Spinal cord (tissue), 9 donors: ENCODE measurements at regions not wholly inside any gene's neighbourhood (a gene's known extent, or its start where the extent isn't known, plus 50 kb on each side); places are given as distances from the start of the nearest gene placed in this dataset.
A peak's percentile ranks its signal among the peaks of the same experiment; 100 is the strongest.

Experiments
- DNase-seq, 6 donors: peaks; one replicate each; pipeline versions ENCODE4 v3.0.0 to v3.0.0-alpha.2; 2013 to 2015; ENCODE audit warnings: low spot score in 6 of 6, low read depth in 4 of 6
- H3K27ac ChIP-seq: one replicate; pipeline ENCODE4 v1.5.1; 2013; ENCODE audit warnings: low read depth, low read length, control low read depth
- H3K27me3 ChIP-seq: one replicate; pipeline ENCODE4 v1.6.1; 2013; ENCODE audit warnings: low read length; ENCODE audit not compliant: control insufficient read depth, insufficient read depth
- H3K36me3 ChIP-seq: one replicate; pipeline ENCODE4 v1.6.1; 2013; ENCODE audit warnings: low read length; ENCODE audit not compliant: control insufficient read depth, insufficient read depth
- H3K4me1 ChIP-seq: one replicate; pipeline ENCODE4 v1.6.1; 2013; ENCODE audit warnings: low read length; ENCODE audit not compliant: control insufficient read depth, insufficient read depth
- H3K4me3 ChIP-seq: one replicate; pipeline ENCODE4 v1.5.1; 2013; ENCODE audit warnings: low read depth, low read length, control low read depth
- H3K9me3 ChIP-seq: one replicate; pipeline ENCODE4 v1.6.1; 2013; ENCODE audit warnings: low read length; ENCODE audit not compliant: control insufficient read depth, insufficient read depth
- WGBS: methylation state at CpG from one replicate; pipeline ENCODE4 v1.1.5; 2013; ENCODE audit warnings: missing lambda C conversion rate; ENCODE audit not compliant: insufficient coverage; 5-methylcytosine and 5-hydroxymethylcytosine counted together
- donor health status: healthy.

DNA sequence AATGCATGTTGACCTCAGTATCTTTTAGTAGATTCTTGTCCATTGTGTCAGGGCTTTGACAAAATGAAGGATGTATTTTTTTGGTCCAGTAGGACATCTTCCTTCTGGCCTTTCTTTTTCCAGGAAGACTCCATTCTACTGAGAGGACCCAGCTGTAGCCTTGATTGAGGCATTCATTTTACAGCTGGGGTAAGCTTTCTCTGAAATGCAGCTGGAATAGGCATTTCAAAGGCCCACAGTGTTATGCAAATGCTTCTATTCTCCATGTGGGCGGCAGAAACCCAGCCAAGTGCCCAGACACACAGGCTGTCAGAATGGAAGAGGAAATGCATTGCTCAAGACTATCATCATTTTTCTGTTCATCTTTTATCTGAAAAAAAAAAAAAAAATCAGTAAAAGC is 629.0 kb upstream of the CDH8 start:
- peak in 3 of 6 donors; percentile 14 to 63 (median 49) for DNase-seq
- Histone ChIP-seq H3K27ac (no peak overlapping the region), H3K4me3 (no peak overlapping the region), H3K36me3 (no peaks in the 10 kb centered on the region), H3K27me3 (no peaks in the 10 kb centered on the region), H3K9me3 (no peaks in the 10 kb centered on the region), H3K4me1 (no peaks in the 10 kb centered on the region)
- no CpG with 5 or more reads among the region's 1 CpG for WGBS

DNA sequence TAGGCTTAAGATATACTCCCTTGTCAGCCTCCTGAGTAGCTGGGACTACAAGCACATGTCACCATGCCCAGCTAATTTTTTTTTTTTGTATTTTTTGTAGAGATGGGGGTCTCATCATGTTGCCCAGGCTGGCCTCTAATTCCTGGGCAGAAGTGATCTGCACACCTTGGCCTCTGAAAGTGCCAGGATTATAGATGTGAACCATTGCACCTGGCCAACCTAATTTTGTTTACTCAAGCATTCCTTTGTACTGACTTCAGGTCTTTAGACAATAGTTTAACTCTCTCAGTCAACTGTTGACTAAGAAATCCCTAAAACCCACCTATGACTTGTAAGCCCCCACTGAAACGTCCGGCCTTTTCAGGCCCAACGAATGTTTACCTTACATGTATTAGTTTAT is 628.3 kb upstream of the CDH8 start:
- no CpG with 5 or more reads among the region's 3 CpGs for WGBS

DNA sequence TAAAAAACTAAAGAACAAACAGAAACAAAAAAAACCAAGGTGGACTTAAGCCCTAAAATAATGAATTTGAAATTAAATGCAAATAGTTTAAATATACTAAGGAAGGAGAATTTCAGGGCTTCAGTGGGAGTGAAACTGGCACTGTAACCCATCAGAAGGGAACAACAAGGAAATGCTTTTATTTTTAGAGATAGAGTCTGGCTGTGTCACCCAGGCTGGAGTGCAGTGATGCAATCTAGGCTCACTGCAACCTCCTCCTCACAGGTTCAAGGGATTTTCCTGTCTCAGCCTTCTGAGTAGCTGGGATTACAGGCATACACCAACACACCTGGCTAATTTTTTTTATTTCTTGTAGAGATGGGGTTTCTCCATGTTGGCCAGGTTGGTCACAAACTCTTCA is 625.2 kb upstream of the CDH8 start:
- no peak for DNase-seq
- H3K36me3 ChIP-seq = no peaks in the 10 kb centered on the region
- no peaks in the 10 kb centered on the region for H3K27me3 ChIP-seq
- H3K4me1 ChIP-seq = no peaks in the 10 kb centered on the region
- H3K27ac ChIP-seq = no peak overlapping the region
- H3K4me3 ChIP-seq = no peak overlapping the region
- H3K9me3 ChIP-seq = no peaks in the 10 kb centered on the region

More for the DNA sequence above, 628.3 kb upstream of the CDH8 start:
- no peaks in the 10 kb centered on the region for H3K36me3 ChIP-seq
- H3K4me1 ChIP-seq = no peaks in the 10 kb centered on the region
- no peak for DNase-seq
- no peak overlapping the region for H3K4me3 ChIP-seq
- no peaks in the 10 kb centered on the region for H3K27me3 ChIP-seq
- no peak overlapping the region for H3K27ac ChIP-seq
- H3K9me3 ChIP-seq = no peaks in the 10 kb centered on the region

DNA sequence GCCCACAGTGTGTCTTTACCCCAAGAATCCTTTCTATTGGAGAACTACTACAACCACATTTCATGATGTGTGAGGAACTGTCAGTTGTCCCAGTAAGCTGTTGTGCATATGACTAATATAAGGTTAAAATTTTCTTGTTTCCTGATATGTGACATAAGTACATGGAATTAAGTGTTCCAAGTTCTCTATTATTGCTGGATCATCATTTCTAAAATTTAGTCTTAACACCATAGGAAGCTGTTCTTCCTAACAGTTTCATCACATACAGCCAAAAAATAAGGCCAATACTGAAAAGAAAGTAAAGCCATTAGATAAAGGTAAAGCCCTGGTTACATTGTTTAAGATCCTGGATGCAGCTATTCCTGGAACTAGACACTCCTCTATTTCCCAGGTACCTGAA is 620.9 kb upstream of the CDH8 start:
- Histone ChIP-seq H3K27me3 (no peaks in the 10 kb centered on the region), H3K4me3 (no peak overlapping the region), H3K27ac (no peak overlapping the region), H3K9me3 (no peaks in the 10 kb centered on the region), H3K4me1 (no peaks in the 10 kb centered on the region), H3K36me3 (no peaks in the 10 kb centered on the region)
- no peak for DNase-seq

DNA sequence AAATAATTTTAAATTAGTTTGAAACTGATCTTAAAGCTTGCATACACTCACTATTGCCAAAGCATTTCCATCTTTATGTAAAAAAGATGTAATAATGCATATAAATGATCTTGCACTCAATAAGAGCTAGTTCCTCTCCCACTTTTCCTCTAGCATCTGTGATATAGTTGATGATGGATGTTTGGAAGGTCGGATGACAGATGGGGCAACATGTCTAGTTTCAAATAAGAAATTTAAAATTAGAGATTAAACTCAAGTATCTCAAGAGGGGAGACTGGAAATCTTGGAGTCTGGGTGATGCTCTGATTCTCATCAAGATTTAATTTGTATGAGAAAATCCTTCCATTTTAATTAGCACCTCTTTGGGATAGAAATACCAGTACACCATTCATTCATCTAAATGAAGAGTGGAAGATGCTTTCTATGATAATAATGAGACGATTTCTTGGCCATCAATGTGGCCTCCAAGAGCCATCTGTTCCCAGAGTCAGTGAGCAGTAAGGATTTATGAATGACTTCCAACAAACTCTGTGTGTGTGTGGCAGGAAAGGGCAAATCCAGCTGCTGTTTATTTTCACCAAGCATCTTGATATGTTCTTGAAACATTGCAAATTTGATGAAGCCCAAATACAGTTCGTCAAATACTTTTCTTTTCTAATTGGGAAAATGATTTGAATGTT is 616.3 kb upstream of the CDH8 start:
- 71% methylated on average over 1 of the region's 3 CpGs for WGBS
- peaks cover 2% of the 10 kb centered on the region for H3K9me3 ChIP-seq
- DNase-seq = peak in 1 of 6 donors; percentile 81
- H3K4me3 ChIP-seq = no peak overlapping the region
- no peaks in the 10 kb centered on the region for H3K36me3 ChIP-seq
- H3K27me3 ChIP-seq = no peaks in the 10 kb centered on the region
- no peaks in the 10 kb centered on the region for H3K4me1 ChIP-seq
- no peak overlapping the region for H3K27ac ChIP-seq

DNA sequence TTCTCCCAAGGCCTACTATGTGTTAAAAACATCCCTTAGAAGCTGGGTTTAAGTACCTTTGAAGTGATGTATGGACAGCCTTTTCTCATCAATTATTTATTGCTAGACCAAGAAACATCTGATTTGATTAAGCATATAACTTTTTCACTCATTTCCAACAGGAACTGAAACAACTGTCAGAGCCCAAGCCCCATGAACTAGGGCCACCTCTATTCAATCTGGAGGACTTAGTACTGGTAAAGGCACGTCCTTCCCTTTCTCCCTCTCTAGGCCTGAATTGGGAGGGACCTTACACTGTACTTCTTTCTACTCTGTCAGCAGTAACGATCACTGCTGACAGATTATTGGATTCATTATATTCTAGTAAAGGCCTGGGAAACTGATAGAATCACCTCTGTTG is 612.0 kb upstream of the CDH8 start:
- no peaks in the 10 kb centered on the region for H3K36me3 ChIP-seq
- H3K4me1 ChIP-seq = no peaks in the 10 kb centered on the region
- no peak overlapping the region for H3K27ac ChIP-seq
- no peak overlapping the region for H3K4me3 ChIP-seq
- WGBS = no CpG with 5 or more reads among the region's 2 CpGs
- peaks cover 8% of the 10 kb centered on the region for H3K9me3 ChIP-seq
- DNase-seq = no peak
- H3K27me3 ChIP-seq = no peaks in the 10 kb centered on the region

DNA sequence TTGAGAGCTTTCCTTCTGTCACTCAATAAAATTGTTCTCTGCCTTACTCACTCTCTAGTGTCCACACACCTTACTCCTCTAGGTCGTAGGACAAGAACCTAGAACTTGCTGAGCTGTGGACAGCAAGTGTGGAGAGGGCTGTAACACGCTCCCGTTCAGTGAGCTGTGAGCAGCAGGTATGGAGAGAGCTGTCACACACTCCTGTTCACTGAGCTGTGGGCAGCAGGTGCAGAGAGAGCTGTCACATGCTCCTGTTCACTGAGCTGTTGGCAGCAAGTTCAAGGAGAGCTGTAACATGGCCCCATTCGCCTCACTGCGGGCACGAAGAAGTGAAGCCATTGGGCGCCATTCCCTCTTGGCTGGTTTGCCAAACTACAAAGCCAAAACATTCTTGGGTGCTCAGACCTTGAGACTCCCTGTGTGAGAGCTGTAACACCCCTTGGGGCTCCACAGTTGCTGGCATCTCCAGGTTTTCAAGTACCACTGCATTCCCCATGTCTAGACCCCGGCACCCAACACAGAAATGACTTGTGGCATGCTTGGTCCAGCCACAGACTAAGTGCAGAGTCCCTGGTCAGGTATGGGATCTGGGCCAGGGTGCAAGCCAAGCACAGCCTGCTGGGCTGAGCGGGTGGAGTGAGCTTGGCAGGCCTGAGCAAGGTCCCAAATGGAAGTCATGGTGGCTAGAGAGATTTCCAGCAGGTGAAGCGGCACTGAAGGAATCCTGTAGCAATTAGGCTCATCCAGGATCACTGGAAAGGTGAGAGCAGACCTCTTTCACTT is 608.0 kb upstream of the CDH8 start:
- H3K27me3 ChIP-seq = no peaks in the 10 kb centered on the region
- no peak for DNase-seq
- H3K4me1 ChIP-seq = no peaks in the 10 kb centered on the region
- H3K4me3 ChIP-seq = no peak overlapping the region
- WGBS = 89% methylated on average over 9 of the region's 10 CpGs
- peaks cover 8% of the 10 kb centered on the region for H3K9me3 ChIP-seq
- H3K27ac ChIP-seq = no peak overlapping the region
- no peaks in the 10 kb centered on the region for H3K36me3 ChIP-seq

DNA sequence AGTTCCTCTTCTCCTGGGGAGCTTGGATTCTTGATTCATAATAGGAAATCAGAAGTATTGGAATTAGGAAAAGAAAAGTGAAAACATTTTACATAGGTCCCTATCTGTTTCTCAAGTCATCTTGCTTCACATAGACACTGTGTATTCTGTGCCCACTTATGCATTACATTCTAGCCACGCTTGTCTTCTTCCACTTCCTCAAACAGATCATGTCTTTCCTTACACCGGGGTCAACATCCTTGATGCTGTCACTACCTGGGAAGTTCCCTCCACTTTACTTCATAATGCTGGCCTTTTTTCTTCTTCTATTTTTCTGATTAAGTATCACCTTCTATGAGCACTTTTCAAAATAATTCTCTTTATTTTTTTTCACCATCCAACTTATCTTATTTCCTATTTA is 606.4 kb upstream of the CDH8 start:
- Histone ChIP-seq H3K4me3 (no peak overlapping the region), H3K4me1 (no peaks in the 10 kb centered on the region), H3K27ac (no peak overlapping the region), H3K36me3 (no peaks in the 10 kb centered on the region), H3K9me3 (peaks cover 6% of the 10 kb centered on the region), H3K27me3 (no peaks in the 10 kb centered on the region)
- DNase-seq = no peak
- 88% methylated on average over 2 of the region's 2 CpGs for WGBS

DNA sequence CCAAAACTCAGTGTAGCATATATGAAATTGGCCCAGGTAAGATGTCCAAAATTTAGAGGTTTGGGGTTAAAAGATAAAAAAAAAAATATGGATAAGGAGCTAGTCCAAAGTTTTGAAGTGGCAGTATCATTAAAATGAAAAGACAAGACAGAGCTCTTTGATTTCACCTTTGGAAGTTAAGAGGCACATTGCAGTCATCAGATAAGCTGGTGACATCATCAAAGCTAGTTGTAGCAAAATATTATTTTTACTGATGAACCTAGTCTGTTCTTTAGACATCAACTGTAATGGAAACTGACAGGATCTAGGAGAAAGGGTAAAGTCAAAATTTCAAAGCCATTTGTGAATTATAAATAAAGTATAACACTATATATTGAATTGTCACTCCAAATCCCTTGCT is 603.7 kb upstream of the CDH8 start:
- no peaks in the 10 kb centered on the region for H3K4me1 ChIP-seq
- H3K36me3 ChIP-seq = no peaks in the 10 kb centered on the region
- H3K4me3 ChIP-seq = no peak overlapping the region
- no peak overlapping the region for H3K27ac ChIP-seq
- no peaks in the 10 kb centered on the region for H3K27me3 ChIP-seq
- H3K9me3 ChIP-seq = no peaks in the 10 kb centered on the region
- no peak for DNase-seq
